ENCODE measurements at regions not wholly inside any gene's neighbourhood (a gene's known extent, or its start where the extent isn't known, plus 50 kb on each side); places are given as distances from the start of the nearest gene placed in this dataset.

GRCh38 chr22:44645083-44645482 lies 56.9 kb upstream of the PRR5 start:
- TF ChIP-seq POLR2A (IDR thresholded peaks at IDR 0.05; ENCODE audit: low read depth, low read length) (no peak), CTCF (conservative IDR thresholded peaks at IDR 0.05; ENCODE audit: low read depth, low read length) (no peak), CHD1 (IDR thresholded peaks at IDR 0.05; ENCODE audit: low read depth, low read length) (no peak), RFX5 (IDR thresholded peaks at IDR 0.05; ENCODE audit: low read depth, low read length) (no peak), USF2 (IDR thresholded peaks at IDR 0.05; ENCODE audit: low read depth, low read length) (no peak), CEBPB (IDR thresholded peaks at IDR 0.05; ENCODE audit: low read depth, low read length) (no peak), RAD21 (IDR thresholded peaks at IDR 0.05; ENCODE audit: low read length) (no peak)
